CD14-positive monocyte (primary cell): ENCODE measurements at regions not wholly inside any gene's neighbourhood (a gene's known extent, or its start where the extent isn't known, plus 50 kb on each side); places are given as distances from the start of the nearest gene placed in this dataset.

Experiments used
- DNase-seq, 3 donors: peaks; one replicate each; pipeline ENCODE4 v3.0.0-alpha.2; 2011 to 2022
- H2AFZ ChIP-seq: 2 replicates; pipeline ENCODE4 v1.6.0; 2012; ENCODE audit warnings: mild to moderate bottlenecking, low read depth, low read length, inconsistent platforms; ENCODE audit not compliant: insufficient read depth, poor library complexity, severe bottlenecking
- H3K27ac ChIP-seq, 2 donors: 1 replicate in 1 of 2; 2 replicates in 1 of 2; pipeline ENCODE4 v1.5.1; 2012 to 2013; ENCODE audit warnings: low read length in 2 of 2, control low read depth in 1 of 2, inconsistent platforms in 1 of 2, low read depth in 1 of 2, mild to moderate bottlenecking in 1 of 2
- H3K27me3 ChIP-seq, 2 donors: one replicate each; pipeline versions ENCODE4 v1.6.0 to v1.6.1; 2011 to 2013; ENCODE audit warnings: low read length in 2 of 2; ENCODE audit not compliant: control insufficient read depth in 2 of 2, insufficient read depth in 2 of 2
- H3K36me3 ChIP-seq, 2 donors: replicated peaks in 1 of 2; 1 replicate in 1 of 2; 2 replicates in 1 of 2; pipeline versions ENCODE4 v1.5.1 to v1.6.1; 2012 to 2013; ENCODE audit warnings: low read length in 2 of 2, control low read depth in 1 of 2, inconsistent platforms in 1 of 2, mild to moderate bottlenecking in 1 of 2; ENCODE audit not compliant: insufficient read depth in 2 of 2, control insufficient read depth in 1 of 2
- H3K4me1 ChIP-seq, 2 donors: 1 replicate in 1 of 2; 2 replicates in 1 of 2; pipeline versions ENCODE4 v1.5.1 to v1.6.1; 2012 to 2013; ENCODE audit warnings: low read length in 2 of 2, control low read depth in 1 of 2, inconsistent platforms in 1 of 2, mild to moderate bottlenecking in 1 of 2, moderate library complexity in 1 of 2; ENCODE audit not compliant: insufficient read depth in 2 of 2, control insufficient read depth in 1 of 2
- H3K4me2 ChIP-seq: replicated peaks from 2 replicates; pipeline ENCODE3; 2012; ENCODE audit warnings: low read length, moderate library complexity, mild to moderate bottlenecking; ENCODE audit not compliant: poor library complexity, severe bottlenecking; ENCODE audit errors: extremely low read depth
- H3K4me3 ChIP-seq, 3 experiments: fragments of 200-600 bp in 1 of 3; sonication (generic) in 1 of 3; replicated peaks in 1 of 3; 1 replicate in 2 of 3; 2 replicates in 1 of 3; pipeline ENCODE4 v1.5.1; 2011 to 2013; ENCODE audit warnings: low read length in 3 of 3, mild to moderate bottlenecking in 3 of 3, control low read depth in 2 of 3, low read depth in 2 of 3, inconsistent platforms in 1 of 3, moderate library complexity in 1 of 3
- H3K79me2 ChIP-seq: 2 replicates; pipeline ENCODE4 v1.6.0; 2012; ENCODE audit warnings: mild to moderate bottlenecking, control low read depth, inconsistent platforms, low read length, moderate library complexity; ENCODE audit not compliant: insufficient read depth
- H3K9ac ChIP-seq: 2 replicates; pipeline ENCODE4 v1.6.0; 2017; ENCODE audit warnings: low read length, mild to moderate bottlenecking; ENCODE audit not compliant: insufficient read depth, poor library complexity, severe bottlenecking
- H3K9me3 ChIP-seq, 2 donors: replicated peaks in 1 of 2; 1 replicate in 1 of 2; 2 replicates in 1 of 2; pipeline versions ENCODE4 v1.5.1 to v1.6.1; 2012 to 2013; ENCODE audit warnings: low read length in 2 of 2, control low read depth in 1 of 2; ENCODE audit not compliant: control insufficient read depth in 1 of 2, insufficient read depth in 1 of 2
- H4K20me1 ChIP-seq: 2 replicates; pipeline ENCODE4 v1.6.0; 2012; ENCODE audit warnings: mild to moderate bottlenecking, low read length, control low read depth, moderate library complexity; ENCODE audit not compliant: insufficient read depth
- H3K27ac Mint-ChIP-seq, 7 donors: one replicate each; pipeline ENCODE4 v1.8.0; 2020; ENCODE audit warnings: mild to moderate bottlenecking in 7 of 7, mixed read lengths in 7 of 7, moderate library complexity in 6 of 7, inconsistent platforms in 2 of 7
- H3K27me3 Mint-ChIP-seq, 3 donors: one replicate each; pipeline ENCODE4 v1.8.0; 2021 to 2022; ENCODE audit warnings: low read depth in 3 of 3, mild to moderate bottlenecking in 3 of 3, mixed read lengths in 3 of 3, moderate library complexity in 3 of 3, inconsistent platforms in 1 of 3
- H3K36me3 Mint-ChIP-seq, 2 donors: one replicate each; pipeline ENCODE4 v1.8.0; 2020; ENCODE audit warnings: mixed read lengths in 2 of 2, inconsistent platforms in 1 of 2, mild to moderate bottlenecking in 1 of 2
- H3K4me1 Mint-ChIP-seq: one replicate; pipeline ENCODE4 v1.8.0; 2020; ENCODE audit warnings: mild to moderate bottlenecking, mixed read lengths
- H3K4me3 Mint-ChIP-seq, 2 donors: one replicate each; pipeline ENCODE4 v1.8.0; 2020; ENCODE audit warnings: mild to moderate bottlenecking in 2 of 2, mixed read lengths in 2 of 2, moderate library complexity in 1 of 2
- H3K9me3 Mint-ChIP-seq, 7 donors: one replicate each; pipeline ENCODE4 v1.8.0; 2020 to 2022; ENCODE audit warnings: mixed read lengths in 7 of 7, mild to moderate bottlenecking in 6 of 7, moderate library complexity in 6 of 7, inconsistent platforms in 2 of 7
- CTCF ChIP-seq: fragments of 200-600 bp; IDR thresholded peaks from one replicate; pipeline ENCODE4 v1.8.0; 2022; ENCODE audit warnings: antibody characterized with exemption, mild to moderate bottlenecking
- WGBS: methylation state at CpG from one replicate; pipeline ENCODE4 v1.1.5; 2013; ENCODE audit warnings: missing lambda C conversion rate; ENCODE audit not compliant: insufficient coverage; 5-methylcytosine and 5-hydroxymethylcytosine counted together
- intact Hi-C, 2 donors: fragments of 100-400 bp; cut with micrococcal nuclease; formaldehyde crosslinking; loops; one replicate each; pipeline versions ENCODE4 v1.15.0 to v1.15.1; 2023

- Histone ChIP-seq H3K9me3 (peaks cover 4 to 8% of the 10 kb centered on the region in 2 donors), H2AFZ (no peak overlapping the region), H4K20me1 (no peaks in the 10 kb centered on the region), H3K4me2 (no peak overlapping the region), H3K79me2 (no peaks in the 10 kb centered on the region), H3K4me3 (no peak overlapping the region), H3K4me1 (peaks cover 22 to 27% of the 10 kb centered on the region in 2 donors), H3K27me3 (no peaks in the 10 kb centered on the region), H3K36me3 (no peaks in the 10 kb centered on the region), H3K27ac (no peak overlapping the region), H3K9ac (no peak overlapping the region)
- Mint-ChIP-seq H3K27ac (no peak overlapping the region), H3K27me3 (peaks cover 5 to 9% (median 6%) of the 10 kb centered on the region in 3 donors), H3K4me1 (peaks cover 27% of the 10 kb centered on the region), H3K36me3 (peaks cover 5 to 13% of the 10 kb centered on the region in 2 donors), H3K9me3 (peaks cover 4 to 15% (median 6%) of the 10 kb centered on the region in 7 donors), H3K4me3 (no peak overlapping the region)
- DNase-seq, result no peak
- TF ChIP-seq CTCF, result no peak
- intact Hi-C loops, result loop anchor here in 1 of 2 donors (5.0 kb wide), 1 partner anchor 38 kb away; no protein-coding TSS in a partner anchor
- 97% methylated on average over 3 of the region's 3 CpGs for WGBS
Observed at GRCh38 chr9:91154686-91155085, 207.0 kb downstream of the AUH start.

GRCh38 chr9:91155181-91155580 lies 206.5 kb downstream of the AUH start:
- no peak overlapping the region for H3K27ac ChIP-seq
- no peaks in the 10 kb centered on the region for H3K36me3 ChIP-seq
- DNase-seq, result no peak
- intact Hi-C loops, result no loop called here
- H3K4me1 ChIP-seq, result peaks cover 21 to 27% of the 10 kb centered on the region in 2 donors
- no peaks in the 10 kb centered on the region for H3K79me2 ChIP-seq
- WGBS, result 98% methylated on average over 5 of the region's 6 CpGs
- Mint-ChIP-seq H3K9me3 (peaks cover 4 to 15% (median 6%) of the 10 kb centered on the region in 7 donors), H3K4me3 (no peak overlapping the region), H3K4me1 (peaks cover 24% of the 10 kb centered on the region), H3K27me3 (peaks cover 5 to 6% (median 6%) of the 10 kb centered on the region in 3 donors), H3K36me3 (peaks cover 3 to 13% of the 10 kb centered on the region in 2 donors), H3K27ac (no peak overlapping the region)
- H2AFZ ChIP-seq, result no peak overlapping the region
- H3K4me2 ChIP-seq, result no peak overlapping the region
- H3K9me3 ChIP-seq, result peaks cover 4 to 8% of the 10 kb centered on the region in 2 donors
- H3K4me3 ChIP-seq, result no peak overlapping the region
- no peaks in the 10 kb centered on the region for H4K20me1 ChIP-seq
- H3K9ac ChIP-seq, result no peak overlapping the region
- no peaks in the 10 kb centered on the region for H3K27me3 ChIP-seq
- TF ChIP-seq CTCF, result no peak
